ENCODE measurements at regions not wholly inside any gene's neighbourhood (a gene's known extent, or its start where the extent isn't known, plus 50 kb on each side); places are given as distances from the start of the nearest gene placed in this dataset.

- intact Hi-C loops (cut with DNase I): no loop called here
- no peak for ATAC-seq
- H3K4me1 ChIP-seq: no peaks in the 10 kb centered on the region
- H3K27ac ChIP-seq: no peak overlapping the region
- H3K4me3 ChIP-seq: no peak overlapping the region
- no peaks in the 10 kb centered on the region for H3K27me3 ChIP-seq
- H3K9me3 ChIP-seq: no peaks in the 10 kb centered on the region
- no peak for DNase-seq
- no peak for TF ChIP-seq POLR2A (IDR thresholded peaks at IDR 0.05)
- no peak for TF ChIP-seq CTCF (IDR thresholded peaks at IDR 0.05)
- H3K36me3 ChIP-seq: no peaks in the 10 kb centered on the region
- 53 to 73% (median 70%) methylated on average over 2 of the region's 2 CpGs for WGBS, 4 donors
Measured at GRCh38 chr20:40814631-40814960, 125.6 kb upstream of the MAFB start.

- no peak overlapping the region for H3K27ac ChIP-seq
- no peaks in the 10 kb centered on the region for H3K36me3 ChIP-seq
- no peak for DNase-seq
- H3K9me3 ChIP-seq: no peaks in the 10 kb centered on the region
- intact Hi-C loops (cut with DNase I): no loop called here
- H3K27me3 ChIP-seq: no peaks in the 10 kb centered on the region
- 86 to 91% (median 90%) methylated on average over 7 to 9 of the region's 9 CpGs for WGBS, 4 donors
- no peak overlapping the region for H3K4me3 ChIP-seq
- no peaks in the 10 kb centered on the region for H3K4me1 ChIP-seq
- no peak for TF ChIP-seq POLR2A (IDR thresholded peaks at IDR 0.05)
- no peak for ATAC-seq
Measured at GRCh38 chr20:40815156-40816038, 126.4 kb upstream of the MAFB start.

- intact Hi-C loops (cut with DNase I): no loop called here
- 78 to 94% (median 82%) methylated on average over 3 of the region's 3 CpGs for WGBS, 4 donors
Measured at GRCh38 chr20:40816039-40816352, 127.0 kb upstream of the MAFB start.

GRCh38 chr20:40821429-40821828, 132.4 kb upstream of the MAFB start:
- WGBS, 4 donors: 90 to 92% (median 91%) methylated on average over 7 of the region's 7 CpGs
- Histone ChIP-seq H3K27ac (no peak overlapping the region), H3K27me3 (peaks cover 0 to 4% (median 0%) of the 10 kb centered on the region in 9 donors), H3K4me3 (no peak overlapping the region), H3K36me3 (no peaks in the 10 kb centered on the region), H3K9me3 (peaks cover 0 to 8% (median 0%) of the 10 kb centered on the region in 12 donors), H3K4me1 (no peaks in the 10 kb centered on the region)
- ATAC-seq (no peak), DNase-seq (no peak)
- intact Hi-C loops (cut with DNase I): no loop called here
- TF ChIP-seq POLR2A (IDR thresholded peaks at IDR 0.05): no peak
- TF ChIP-seq CTCF (IDR thresholded peaks at IDR 0.05): no peak

More at GRCh38 chr20:40816039-40816352, 127.0 kb upstream of the MAFB start:
- H3K27ac ChIP-seq: no peak overlapping the region
- ATAC-seq (no peak), DNase-seq (peak in 1 of 5 donors; percentile 1)
- H3K4me1 ChIP-seq: no peaks in the 10 kb centered on the region
- no peaks in the 10 kb centered on the region for H3K9me3 ChIP-seq
- H3K36me3 ChIP-seq: no peaks in the 10 kb centered on the region
- no peak overlapping the region for H3K4me3 ChIP-seq
- TF ChIP-seq POLR2A (IDR thresholded peaks at IDR 0.05): no peak
- TF ChIP-seq CTCF (IDR thresholded peaks at IDR 0.05): no peak
- no peaks in the 10 kb centered on the region for H3K27me3 ChIP-seq

GRCh38 chr20:40826699-40827098, 137.7 kb upstream of the MAFB start:
- H3K4me1 ChIP-seq: no peaks in the 10 kb centered on the region
- H3K9me3 ChIP-seq: peaks cover 0 to 8% (median 0%) of the 10 kb centered on the region in 12 donors
- H3K27ac ChIP-seq: no peak overlapping the region
- H3K36me3 ChIP-seq: no peaks in the 10 kb centered on the region
- intact Hi-C loops (cut with DNase I): loop anchor here in 1 of 10 donors (5.0 kb wide), 1 partner anchor 51 kb away; no protein-coding TSS in a partner anchor
- DNase-seq (no peak), ATAC-seq (no peak)
- peaks cover 0 to 4% (median 0%) of the 10 kb centered on the region in 9 donors for H3K27me3 ChIP-seq
- no peak for TF ChIP-seq CTCF (IDR thresholded peaks at IDR 0.05)
- TF ChIP-seq POLR2A (IDR thresholded peaks at IDR 0.05): no peak
- no peak overlapping the region for H3K4me3 ChIP-seq
